ENCODE measurements at regions not wholly inside any gene's neighbourhood (a gene's known extent, or its start where the extent isn't known, plus 50 kb on each side); places are given as distances from the start of the nearest gene placed in this dataset.

DNA sequence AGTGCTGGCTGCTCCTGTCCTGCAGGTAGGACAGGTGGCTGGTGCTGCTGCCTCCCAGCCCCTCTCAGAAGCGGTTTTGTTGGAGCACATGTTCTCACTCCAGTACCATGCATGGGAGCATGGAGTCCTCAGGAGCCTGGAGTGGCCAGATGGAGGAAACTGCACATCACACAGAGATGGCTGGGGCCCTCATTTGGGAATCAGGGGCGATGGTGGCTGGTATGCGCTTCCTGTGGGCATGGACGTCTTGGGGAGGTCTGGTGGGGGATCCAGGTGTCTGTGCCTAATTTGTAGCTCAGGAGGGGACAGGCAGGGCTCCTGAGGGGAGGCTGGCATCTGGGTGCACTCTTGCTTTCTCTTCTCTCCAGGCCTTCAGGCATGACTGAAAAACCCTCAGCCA, 168.2 kb downstream of the KLF13 start:
- TF ChIP-seq, protein P1, sequence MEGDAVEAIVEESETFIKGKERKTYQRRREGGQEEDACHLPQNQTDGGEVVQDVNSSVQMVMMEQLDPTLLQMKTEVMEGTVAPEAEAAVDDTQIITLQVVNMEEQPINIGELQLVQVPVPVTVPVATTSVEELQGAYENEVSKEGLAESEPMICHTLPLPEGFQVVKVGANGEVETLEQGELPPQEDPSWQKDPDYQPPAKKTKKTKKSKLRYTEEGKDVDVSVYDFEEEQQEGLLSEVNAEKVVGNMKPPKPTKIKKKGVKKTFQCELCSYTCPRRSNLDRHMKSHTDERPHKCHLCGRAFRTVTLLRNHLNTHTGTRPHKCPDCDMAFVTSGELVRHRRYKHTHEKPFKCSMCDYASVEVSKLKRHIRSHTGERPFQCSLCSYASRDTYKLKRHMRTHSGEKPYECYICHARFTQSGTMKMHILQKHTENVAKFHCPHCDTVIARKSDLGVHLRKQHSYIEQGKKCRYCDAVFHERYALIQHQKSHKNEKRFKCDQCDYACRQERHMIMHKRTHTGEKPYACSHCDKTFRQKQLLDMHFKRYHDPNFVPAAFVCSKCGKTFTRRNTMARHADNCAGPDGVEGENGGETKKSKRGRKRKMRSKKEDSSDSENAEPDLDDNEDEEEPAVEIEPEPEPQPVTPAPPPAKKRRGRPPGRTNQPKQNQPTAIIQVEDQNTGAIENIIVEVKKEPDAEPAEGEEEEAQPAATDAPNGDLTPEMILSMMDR (IDR thresholded peaks at IDR 0.05) = no peak
- no peak for TF ChIP-seq POLR2A (IDR thresholded peaks at IDR 0.05)
- no peak for TF ChIP-seq EP300 (IDR thresholded peaks at IDR 0.05)
